Peyer's patch (tissue), 4 donors: ENCODE measurements at regions not wholly inside any gene's neighbourhood (a gene's known extent, or its start where the extent isn't known, plus 50 kb on each side); places are given as distances from the start of the nearest gene placed in this dataset.

ENCODE experiments used
- CTCF ChIP-seq, 6 experiments: fragments of 450-650 bp in 4 of 6; fragments of 200-600 bp in 2 of 6; sonication (generic) in 1 of 6; IDR thresholded peaks; one replicate each; pipeline ENCODE4 v1.5.1; 2017 to 2019; ENCODE audit warnings: antibody characterized with exemption in 6 of 6, mild to moderate bottlenecking in 3 of 6, moderate library complexity in 1 of 6
- POLR2A ChIP-seq, 2 donors: fragments of 450-650 bp; IDR thresholded peaks; one replicate each; pipeline ENCODE4 v1.5.1; 2017; ENCODE audit warnings: antibody characterized with exemption in 2 of 2, mild to moderate bottlenecking in 2 of 2, moderate library complexity in 2 of 2

DNA sequence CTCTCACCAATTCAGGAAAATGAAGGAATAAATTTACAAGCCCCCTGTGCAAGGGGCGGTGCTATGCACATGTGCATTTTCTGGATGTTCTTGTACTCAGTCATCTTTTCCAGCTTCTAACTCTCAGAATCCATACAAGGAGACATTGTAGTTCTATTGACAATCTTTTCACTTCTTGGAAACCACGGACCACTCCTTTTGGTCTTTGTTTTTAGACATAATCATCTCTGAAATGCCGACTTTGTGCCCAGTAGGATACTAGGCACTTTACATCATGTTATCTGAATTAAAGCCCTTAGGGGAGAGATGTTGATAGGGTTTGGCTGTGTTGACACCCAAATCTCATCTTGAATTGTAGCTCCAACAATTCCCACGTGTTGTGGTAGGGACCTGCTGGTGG is 322.6 kb upstream of the WWC1 start:
- TF ChIP-seq POLR2A (IDR thresholded peaks at IDR 0.05), result no peak
- TF ChIP-seq CTCF (IDR thresholded peaks at IDR 0.05), result no peak
